ENCODE measurements at regions not wholly inside any gene's neighbourhood (a gene's known extent, or its start where the extent isn't known, plus 50 kb on each side); places are given as distances from the start of the nearest gene placed in this dataset.

GRCh38 chr4:187021436-187022205, 298.0 kb upstream of the FAT1 start:
- ChIA-PET CTCF (no interaction called here), POLR2A (no interaction called here)

DNA sequence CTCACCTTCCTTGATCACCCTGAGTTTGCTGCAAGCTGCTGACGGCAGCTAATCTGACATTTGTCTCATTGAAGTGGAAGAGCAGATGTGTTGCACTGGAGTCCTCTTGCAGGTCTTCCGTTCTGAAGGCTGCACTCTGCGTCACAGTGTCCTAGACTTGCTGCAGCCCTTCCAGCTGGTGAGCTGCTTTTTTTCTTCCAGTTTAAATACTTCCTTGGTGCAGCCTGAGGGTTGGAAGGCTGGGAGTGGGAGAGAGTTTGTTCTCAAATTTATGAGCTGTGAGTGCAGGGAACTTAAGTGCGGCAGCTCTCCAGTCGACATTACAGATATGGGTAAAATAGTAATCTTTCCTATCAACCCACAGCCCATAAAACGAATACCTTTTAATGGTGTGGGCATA, 303.6 kb upstream of the FAT1 start:
- CTCF ChIA-PET: no interaction called here
- POLR2A ChIA-PET: no interaction called here

GRCh38 chr4:187042251-187042650, 318.6 kb upstream of the FAT1 start:
- ChIA-PET POLR2A (no interaction called here), CTCF (no interaction called here)

GRCh38 chr4:187046471-187046870, 322.8 kb upstream of the FAT1 start:
- POLR2A ChIA-PET: no interaction called here

DNA sequence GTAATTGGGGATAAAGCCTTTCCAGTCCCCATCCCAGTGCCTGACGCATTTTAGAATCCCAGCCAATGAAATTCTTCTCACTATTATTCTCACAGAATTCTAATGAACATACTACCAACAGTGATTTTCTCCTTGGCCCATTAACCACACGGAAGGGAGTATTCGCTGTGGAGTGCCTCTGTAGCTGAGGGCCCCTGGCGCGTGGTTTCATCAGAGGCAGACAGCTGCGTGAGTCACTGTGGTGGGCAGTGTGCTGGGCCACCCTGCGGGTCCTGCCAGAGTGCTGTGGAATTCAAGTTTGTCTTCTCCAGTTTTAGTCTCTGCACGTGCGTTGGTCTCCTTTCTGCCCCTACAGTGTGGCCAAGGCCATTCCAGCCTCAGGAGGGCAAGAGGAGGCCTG, 335.4 kb upstream of the FAT1 start:
- POLR2A ChIA-PET: no interaction called here
- CTCF ChIA-PET: no interaction called here

More at GRCh38 chr4:187046471-187046870, 322.8 kb upstream of the FAT1 start:
- CTCF ChIA-PET: no interaction called here

DNA sequence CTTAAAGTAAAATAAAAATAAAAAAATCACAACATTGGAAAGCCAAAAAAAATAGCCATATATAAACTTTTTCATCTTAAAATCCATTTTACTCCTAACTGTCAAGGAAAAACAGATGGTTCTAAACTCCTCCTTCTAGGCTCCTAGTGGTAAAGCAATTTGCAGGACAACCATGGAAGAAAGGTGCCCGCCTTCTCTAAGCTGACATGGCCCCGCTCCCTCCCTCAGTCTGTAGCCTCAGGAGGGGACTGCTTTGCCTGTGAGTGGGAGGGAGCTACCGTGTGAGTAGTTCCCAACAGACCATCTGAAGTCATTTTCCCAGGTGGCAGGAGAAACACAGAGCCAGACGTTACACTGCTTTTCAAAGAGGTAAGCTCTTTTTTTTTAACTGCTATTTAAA, 336.2 kb upstream of the FAT1 start:
- CTCF ChIA-PET: no interaction called here
- POLR2A ChIA-PET: no interaction called here

DNA sequence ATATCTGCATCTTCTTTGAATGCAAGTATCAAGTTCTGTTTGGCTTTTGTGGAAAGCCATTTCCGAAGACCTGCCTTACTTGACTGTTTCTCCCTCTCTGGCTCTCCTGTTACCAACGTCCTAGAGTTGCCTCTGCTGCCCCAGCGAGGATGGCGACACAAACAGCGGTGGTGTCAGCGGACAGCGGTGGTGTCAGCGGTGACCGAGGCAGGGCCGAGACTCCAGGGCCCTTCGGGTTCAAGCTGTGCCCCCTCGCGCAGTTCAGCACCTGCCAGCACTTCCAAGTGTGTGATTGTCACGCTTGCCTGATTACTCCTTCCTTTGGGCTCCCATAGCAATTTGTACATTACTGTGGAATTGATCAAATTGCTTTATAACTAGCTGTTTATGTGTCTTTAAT, 336.9 kb upstream of the FAT1 start:
- POLR2A ChIA-PET: no interaction called here
- CTCF ChIA-PET: no interaction called here

- POLR2A ChIA-PET: no interaction called here
- CTCF ChIA-PET: no interaction called here
Measured at GRCh38 chr4:187063251-187063650, 339.6 kb upstream of the FAT1 start.

GRCh38 chr4:187064033-187064432, 340.4 kb upstream of the FAT1 start:
- ChIA-PET POLR2A (no interaction called here), CTCF (no interaction called here)

- ChIA-PET POLR2A (no interaction called here), CTCF (no interaction called here)
Measured at GRCh38 chr4:187065396-187065795, 341.7 kb upstream of the FAT1 start.

DNA sequence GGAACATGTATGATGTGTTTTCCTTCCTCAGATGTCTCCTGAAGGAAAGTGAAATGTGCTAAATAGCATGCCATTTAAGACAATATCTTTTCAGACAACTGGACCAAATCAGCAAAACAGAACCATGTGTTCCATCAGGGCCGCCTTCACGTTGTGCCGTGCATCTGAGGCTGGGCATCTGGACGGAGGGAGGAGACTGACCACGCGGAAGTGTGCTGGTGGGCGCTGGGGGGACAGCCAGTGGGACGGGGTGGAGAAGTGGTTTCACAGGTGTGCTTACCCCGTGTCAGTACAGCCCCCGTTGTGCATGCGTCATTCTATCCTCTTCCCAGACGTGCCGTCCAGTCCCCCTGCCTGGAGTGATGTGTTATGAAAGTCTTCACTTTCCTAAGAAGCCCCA, 342.1 kb upstream of the FAT1 start:
- ChIA-PET CTCF (no interaction called here), POLR2A (no interaction called here)

DNA sequence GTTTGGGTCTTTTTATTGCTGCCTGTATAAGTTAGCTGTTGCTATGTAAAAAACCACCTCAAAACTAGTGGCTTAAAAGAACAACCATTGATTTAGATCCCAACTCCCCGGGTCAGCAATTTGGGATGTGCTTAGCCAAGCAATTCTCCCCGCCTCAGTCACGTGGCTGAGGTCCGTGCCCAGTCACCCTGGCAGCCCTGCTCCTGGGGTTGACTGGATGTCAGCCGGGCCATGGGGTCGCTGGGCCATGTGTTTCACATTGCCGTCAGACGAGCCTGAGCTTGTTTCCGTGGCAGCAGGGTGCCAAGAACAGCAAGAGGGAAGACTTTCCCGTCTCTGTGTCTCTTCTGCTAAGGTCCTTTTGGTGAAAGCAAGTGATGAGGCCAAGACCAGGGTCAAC, 345.7 kb upstream of the FAT1 start:
- POLR2A ChIA-PET: no interaction called here
- CTCF ChIA-PET: no interaction called here

DNA sequence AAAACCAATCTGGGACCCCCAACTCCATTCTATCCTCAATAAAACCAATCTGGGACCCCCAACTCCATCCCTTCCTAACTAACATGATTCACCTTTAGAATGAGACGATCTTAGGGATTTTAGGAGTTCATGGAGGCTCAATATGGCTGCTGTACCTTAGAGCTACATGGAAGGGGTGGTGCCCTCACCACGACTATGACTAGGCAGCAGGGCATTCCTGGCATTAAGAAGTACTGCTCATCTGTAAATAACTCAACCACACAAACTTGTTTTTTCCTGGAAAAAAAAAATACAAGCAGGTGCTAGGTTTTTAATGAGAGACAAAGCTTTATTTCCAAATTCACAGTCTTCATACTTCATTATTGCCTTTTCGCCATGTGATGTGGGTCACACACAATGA, 346.5 kb upstream of the FAT1 start:
- CTCF ChIA-PET: no interaction called here
- POLR2A ChIA-PET: no interaction called here

GRCh38 chr4:187070740-187071139, 347.1 kb upstream of the FAT1 start:
- POLR2A ChIA-PET: no interaction called here
- CTCF ChIA-PET: no interaction called here

DNA sequence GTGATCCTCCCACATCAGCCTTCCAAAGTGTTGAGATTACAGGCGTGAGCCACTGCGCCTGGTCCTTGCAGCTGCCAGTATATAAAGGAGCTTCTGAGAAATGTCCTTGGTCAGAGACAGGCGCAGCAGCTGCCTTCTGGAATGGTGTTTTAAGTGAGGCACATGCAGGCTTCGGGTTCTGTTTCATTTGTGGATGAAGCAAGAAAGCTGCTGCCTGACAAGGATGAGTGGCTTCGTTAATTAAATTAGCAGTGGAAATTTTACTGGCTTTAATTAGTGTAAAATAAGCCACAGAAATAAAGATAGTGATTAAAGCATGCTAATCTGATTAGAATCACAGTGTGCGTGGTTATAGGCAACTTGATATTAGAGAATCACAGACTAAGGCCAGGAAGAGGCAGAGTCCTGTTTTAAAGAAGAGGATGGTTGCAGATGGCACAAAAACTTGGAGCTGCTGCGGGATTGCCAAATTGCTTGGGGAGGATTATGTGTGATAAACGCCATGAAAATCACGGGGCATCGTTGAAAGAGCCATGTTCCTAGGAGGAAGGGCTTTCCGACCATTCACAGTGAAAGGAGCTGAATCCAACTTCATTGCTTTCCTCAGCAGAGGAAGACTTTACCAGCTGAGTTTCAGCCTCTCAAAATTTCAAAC, 348.4 kb upstream of the FAT1 start:
- POLR2A ChIA-PET: no interaction called here
- CTCF ChIA-PET: no interaction called here

DNA sequence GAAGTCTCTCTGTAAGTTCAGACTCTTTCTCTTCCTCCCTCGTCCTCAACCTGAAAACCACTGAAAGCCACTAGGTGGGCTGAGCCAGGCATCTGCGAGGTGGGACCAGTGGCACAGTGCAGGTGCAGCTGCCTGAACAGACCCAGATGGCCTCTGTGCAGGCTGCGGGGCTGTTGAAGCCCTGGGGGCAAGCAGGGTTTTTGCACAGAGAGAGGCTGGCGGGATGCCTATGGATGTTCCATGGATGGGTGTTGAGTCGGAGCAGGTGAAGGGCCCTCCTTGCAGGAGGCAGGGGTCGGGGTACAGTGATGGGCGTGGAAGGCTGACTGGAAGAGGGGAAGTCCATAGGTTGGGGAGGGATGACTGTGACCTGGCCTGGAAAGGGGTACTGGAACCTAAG, 350.2 kb upstream of the FAT1 start:
- ChIA-PET CTCF (no interaction called here), POLR2A (no interaction called here)

- POLR2A ChIA-PET: no interaction called here
- CTCF ChIA-PET: no interaction called here
Measured at GRCh38 chr4:187075514-187075913, 351.9 kb upstream of the FAT1 start.

DNA sequence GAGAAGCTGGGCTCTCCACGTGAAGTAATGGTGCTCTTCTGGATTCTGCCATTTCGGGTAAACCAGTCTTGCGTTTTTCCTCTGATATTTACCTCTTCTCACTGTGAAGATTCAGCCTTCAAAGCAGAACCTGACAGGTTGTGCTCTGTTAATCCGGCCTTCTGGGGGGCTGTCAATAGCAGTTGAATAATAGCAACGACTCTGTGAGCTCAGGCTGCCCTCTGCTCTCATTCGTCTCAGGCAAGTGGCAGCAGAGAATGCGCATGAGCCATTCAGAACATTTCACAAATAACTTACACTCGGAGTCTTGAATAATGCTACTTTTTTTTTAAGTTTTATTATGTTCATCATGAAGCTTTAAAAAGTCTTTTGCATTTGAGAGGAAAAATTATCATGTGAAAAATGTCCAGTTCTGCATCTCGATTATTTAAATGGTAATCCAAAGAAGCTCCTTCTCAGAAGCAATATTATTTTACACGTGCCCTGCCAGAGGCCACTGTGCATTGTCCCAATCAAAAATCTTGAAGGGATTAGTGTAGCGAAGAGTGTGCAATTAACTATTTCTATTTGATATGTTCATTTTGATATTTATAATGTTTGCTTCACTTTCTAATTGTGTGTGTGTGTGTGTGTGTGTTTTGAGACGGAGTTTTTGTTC, 354.2 kb upstream of the FAT1 start:
- CTCF ChIA-PET: no interaction called here
- POLR2A ChIA-PET: no interaction called here

GRCh38 chr4:187084701-187085100, 361.0 kb upstream of the FAT1 start:
- POLR2A ChIA-PET: no interaction called here
- CTCF ChIA-PET: no interaction called here

GRCh38 chr4:187085339-187085738, 361.7 kb upstream of the FAT1 start:
- ChIA-PET CTCF (no interaction called here), POLR2A (no interaction called here)

GRCh38 chr4:187086151-187086550, 362.5 kb upstream of the FAT1 start:
- CTCF ChIA-PET: no interaction called here
- POLR2A ChIA-PET: no interaction called here

Measured in activated CD8-positive, alpha-beta memory T cell treated with anti-CD3 and anti-CD28 coated beads for 36 hours (primary cell).